ENCODE measurements at regions not wholly inside any gene's neighbourhood (a gene's known extent, or its start where the extent isn't known, plus 50 kb on each side); places are given as distances from the start of the nearest gene placed in this dataset.
"Not testable (repeated sequence)": the region's sequence is repeated elsewhere in the genome, so short reads cannot be mapped to it uniquely, and the experiment has no call there.

DNA sequence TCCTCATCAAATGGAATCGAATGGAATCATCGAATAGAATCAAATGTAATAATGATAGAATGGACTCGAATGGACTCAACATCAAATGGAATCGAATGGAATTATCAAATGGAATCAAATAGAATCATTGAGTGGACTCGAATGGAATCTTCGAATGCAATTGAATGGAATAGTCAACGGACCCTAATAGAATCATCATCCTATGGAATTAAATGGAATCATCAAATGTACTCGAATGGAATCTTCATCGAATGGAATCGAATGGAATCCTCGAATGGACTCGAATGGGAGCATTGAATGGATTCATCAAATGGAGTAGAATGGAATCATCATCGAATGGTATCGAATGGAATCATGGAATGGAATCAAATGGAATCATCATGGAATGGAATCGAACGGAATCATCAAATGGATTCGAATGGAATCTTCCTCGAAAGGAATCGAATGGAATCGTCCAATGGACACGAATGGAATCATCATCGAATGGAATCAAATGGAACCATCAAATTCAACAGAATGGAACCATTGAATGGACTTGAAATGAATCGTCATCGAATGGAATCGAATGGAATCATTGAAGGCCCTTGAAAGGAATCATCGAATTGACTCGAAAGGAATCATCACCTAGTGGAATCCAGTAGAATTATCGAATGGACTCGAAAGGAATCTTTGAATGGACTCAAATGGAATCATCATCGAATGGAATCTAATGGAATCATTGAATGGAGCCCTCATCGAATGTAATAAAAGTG lies 224.9 kb downstream of the SHCBP1 start:
- DNase-seq (ENCODE audit: unreplicated experiment); BruUV-seq (replicated peaks); H3K27me3 Mint-ChIP-seq (ENCODE audit: insufficient read depth, unreplicated experiment); H3K4me3 Mint-ChIP-seq (ENCODE audit: unreplicated experiment); CTCF ChIA-PET; intact Hi-C loops (cut with micrococcal nuclease); H3K36me3 Mint-ChIP-seq (ENCODE audit: insufficient read depth, unreplicated experiment); H3K27ac Mint-ChIP-seq (ENCODE audit: low read depth, unreplicated experiment); H3K4me1 Mint-ChIP-seq (ENCODE audit: insufficient read depth, unreplicated experiment); H3K9me3 Mint-ChIP-seq (ENCODE audit: unreplicated experiment); POLR2A ChIA-PET: not testable (repeated sequence)

DNA sequence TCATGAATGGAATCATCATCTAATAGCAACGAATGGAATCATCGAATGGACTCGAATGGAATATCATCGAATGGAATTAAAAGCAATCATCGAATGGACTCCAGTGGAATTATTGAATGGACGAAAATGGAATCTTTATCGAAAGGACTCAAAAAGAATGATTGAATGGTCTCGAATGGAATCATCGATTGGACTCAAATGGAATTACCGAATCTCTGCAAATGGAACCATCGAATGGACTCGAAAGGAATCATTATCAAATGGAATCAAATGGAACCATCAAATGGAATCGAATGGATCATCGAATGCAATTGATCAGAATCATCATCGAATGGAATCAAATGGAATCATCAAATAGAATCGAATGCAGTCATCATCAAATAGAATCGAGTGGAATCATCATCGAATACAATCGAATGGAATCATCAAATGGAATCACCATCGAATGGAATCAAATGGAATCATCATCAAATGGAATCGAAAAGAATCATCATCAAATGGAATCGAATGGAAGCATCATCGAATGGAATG lies 225.7 kb downstream of the SHCBP1 start:
- BruUV-seq (replicated peaks); POLR2A ChIA-PET; intact Hi-C loops (cut with micrococcal nuclease); H3K27ac Mint-ChIP-seq (ENCODE audit: low read depth, unreplicated experiment); H3K27me3 Mint-ChIP-seq (ENCODE audit: insufficient read depth, unreplicated experiment); H3K4me1 Mint-ChIP-seq (ENCODE audit: insufficient read depth, unreplicated experiment); H3K36me3 Mint-ChIP-seq (ENCODE audit: insufficient read depth, unreplicated experiment); H3K9me3 Mint-ChIP-seq (ENCODE audit: unreplicated experiment); CTCF ChIA-PET; H3K4me3 Mint-ChIP-seq (ENCODE audit: unreplicated experiment): not testable (repeated sequence)
- DNase-seq (ENCODE audit: unreplicated experiment), result peak; percentile 6

DNA sequence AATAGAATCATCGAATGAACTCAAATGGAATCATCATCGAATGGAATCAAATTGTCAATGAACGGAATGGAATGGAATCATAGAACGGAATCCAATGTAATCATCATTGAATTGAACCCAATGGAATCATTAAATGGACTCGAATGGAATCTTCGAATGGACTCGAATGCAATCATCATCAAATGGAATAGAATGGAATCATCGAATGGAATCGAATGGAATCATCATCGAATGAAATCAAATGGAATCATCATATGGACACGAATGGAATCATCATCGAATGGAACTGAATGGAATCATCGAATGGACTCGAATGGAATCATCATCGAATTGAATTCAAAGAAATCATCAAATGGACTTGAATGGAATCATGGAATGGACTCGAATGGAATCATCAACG lies 226.2 kb downstream of the SHCBP1 start:
- H3K4me3 Mint-ChIP-seq (ENCODE audit: unreplicated experiment); intact Hi-C loops (cut with micrococcal nuclease); H3K27me3 Mint-ChIP-seq (ENCODE audit: insufficient read depth, unreplicated experiment); POLR2A ChIA-PET; H3K27ac Mint-ChIP-seq (ENCODE audit: low read depth, unreplicated experiment); H3K9me3 Mint-ChIP-seq (ENCODE audit: unreplicated experiment); H3K36me3 Mint-ChIP-seq (ENCODE audit: insufficient read depth, unreplicated experiment); CTCF ChIA-PET; H3K4me1 Mint-ChIP-seq (ENCODE audit: insufficient read depth, unreplicated experiment); BruUV-seq (replicated peaks): not testable (repeated sequence)
- peak; percentile 42 for DNase-seq (ENCODE audit: unreplicated experiment)

DNA sequence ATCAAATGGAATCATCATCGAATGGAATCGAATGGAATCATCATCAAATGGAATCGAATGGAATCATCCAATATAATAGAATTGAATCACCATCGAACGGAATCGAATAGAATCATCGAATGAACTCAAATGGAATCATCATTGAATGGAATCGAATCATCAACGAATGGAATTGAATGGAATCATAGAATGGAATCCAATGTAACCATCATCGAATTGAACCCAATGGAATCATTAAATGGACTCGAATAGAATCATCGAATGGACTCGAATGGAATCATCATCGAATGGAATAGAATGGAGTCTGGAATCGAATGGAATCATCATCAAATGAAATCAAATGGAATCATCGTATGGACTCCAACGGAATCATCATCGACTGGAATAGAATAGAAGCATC lies 227.0 kb downstream of the SHCBP1 start:
- H3K27ac Mint-ChIP-seq (ENCODE audit: low read depth, unreplicated experiment); H3K9me3 Mint-ChIP-seq (ENCODE audit: unreplicated experiment); CTCF ChIA-PET; H3K4me1 Mint-ChIP-seq (ENCODE audit: insufficient read depth, unreplicated experiment); H3K36me3 Mint-ChIP-seq (ENCODE audit: insufficient read depth, unreplicated experiment); DNase-seq (ENCODE audit: unreplicated experiment); H3K4me3 Mint-ChIP-seq (ENCODE audit: unreplicated experiment); H3K27me3 Mint-ChIP-seq (ENCODE audit: insufficient read depth, unreplicated experiment); BruUV-seq (replicated peaks); intact Hi-C loops (cut with micrococcal nuclease); POLR2A ChIA-PET: not testable (repeated sequence)

DNA sequence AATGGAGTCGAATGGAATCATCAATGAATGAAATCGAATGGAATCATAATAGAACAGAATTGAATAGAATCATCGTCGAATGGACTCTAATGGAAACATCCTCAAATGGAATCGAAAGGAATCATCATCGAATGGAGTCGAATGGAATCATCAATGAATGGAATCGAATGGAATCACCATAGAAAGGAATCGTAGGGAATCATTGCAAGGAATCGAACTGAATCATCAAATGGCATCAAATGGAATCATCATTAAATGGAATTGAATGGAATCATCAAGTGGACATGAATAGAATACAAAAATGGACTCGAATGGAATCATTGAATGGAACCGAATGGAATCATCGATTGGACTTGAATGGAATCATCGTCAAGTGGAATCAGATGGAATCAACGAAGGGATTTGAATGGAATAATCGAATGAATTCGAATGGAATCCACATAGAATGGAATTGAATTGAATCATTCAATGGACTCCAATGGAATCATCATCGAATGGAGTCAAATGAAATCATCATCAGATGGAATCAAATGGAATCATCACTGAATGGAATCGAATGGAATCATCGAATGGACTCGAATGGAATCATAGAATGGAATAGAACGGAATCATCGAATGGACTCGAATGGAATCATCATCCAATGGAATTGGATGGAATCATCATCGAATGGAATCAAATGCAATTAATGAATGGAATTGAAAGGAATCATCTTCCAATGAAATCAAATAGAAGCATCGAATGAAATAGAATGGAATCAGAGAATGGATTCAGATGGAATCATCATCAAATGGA lies 228.1 kb downstream of the SHCBP1 start:
- peak; percentile 28 for DNase-seq (ENCODE audit: unreplicated experiment)
- H3K4me3 Mint-ChIP-seq (ENCODE audit: unreplicated experiment); BruUV-seq (replicated peaks); H3K27me3 Mint-ChIP-seq (ENCODE audit: insufficient read depth, unreplicated experiment); intact Hi-C loops (cut with micrococcal nuclease); H3K27ac Mint-ChIP-seq (ENCODE audit: low read depth, unreplicated experiment); H3K36me3 Mint-ChIP-seq (ENCODE audit: insufficient read depth, unreplicated experiment); H3K9me3 Mint-ChIP-seq (ENCODE audit: unreplicated experiment); POLR2A ChIA-PET; CTCF ChIA-PET; H3K4me1 Mint-ChIP-seq (ENCODE audit: insufficient read depth, unreplicated experiment): not testable (repeated sequence)

DNA sequence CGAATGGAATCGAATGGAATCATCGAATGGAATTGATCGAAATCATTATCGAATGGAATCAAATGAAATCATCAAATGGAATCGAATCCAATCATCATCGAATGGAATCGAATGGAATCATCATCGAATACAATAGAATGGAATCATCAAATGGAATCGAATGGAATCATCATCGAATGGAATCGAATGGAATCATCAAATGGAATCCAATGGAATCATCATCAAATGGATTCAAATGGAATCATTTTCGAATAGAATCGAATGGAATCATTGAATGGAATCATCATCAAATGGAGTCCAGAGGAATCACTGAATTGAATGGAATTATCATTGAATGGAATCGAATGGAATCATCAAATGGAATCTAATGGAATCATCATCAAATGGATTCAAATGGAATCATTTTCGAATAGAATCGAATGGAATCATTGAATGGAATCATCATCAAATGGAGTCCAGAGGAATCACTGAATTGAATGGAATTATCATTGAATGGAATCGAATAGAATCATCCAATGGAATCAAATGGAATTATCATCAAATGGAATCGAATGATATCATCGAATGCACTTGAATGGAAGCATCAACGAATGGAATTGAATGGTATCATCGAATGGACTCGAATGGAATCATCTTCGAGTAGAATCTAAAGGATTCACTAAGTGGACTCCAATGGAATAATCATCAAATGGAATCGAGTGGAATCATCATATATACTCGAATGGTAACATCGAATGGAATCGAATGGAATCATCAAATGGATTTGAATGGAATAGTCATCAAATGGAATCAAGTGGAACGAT lies 230.3 kb downstream of the SHCBP1 start:
- CTCF ChIA-PET; H3K36me3 Mint-ChIP-seq (ENCODE audit: insufficient read depth, unreplicated experiment); BruUV-seq (replicated peaks); H3K4me3 Mint-ChIP-seq (ENCODE audit: unreplicated experiment); H3K27me3 Mint-ChIP-seq (ENCODE audit: insufficient read depth, unreplicated experiment); H3K27ac Mint-ChIP-seq (ENCODE audit: low read depth, unreplicated experiment); intact Hi-C loops (cut with micrococcal nuclease); H3K4me1 Mint-ChIP-seq (ENCODE audit: insufficient read depth, unreplicated experiment); POLR2A ChIA-PET: not testable (repeated sequence)
- H3K9me3 Mint-ChIP-seq (ENCODE audit: unreplicated experiment), result peaks cover 14% of the 10 kb centered on the region
- peak; percentile 8 for DNase-seq (ENCODE audit: unreplicated experiment)

DNA sequence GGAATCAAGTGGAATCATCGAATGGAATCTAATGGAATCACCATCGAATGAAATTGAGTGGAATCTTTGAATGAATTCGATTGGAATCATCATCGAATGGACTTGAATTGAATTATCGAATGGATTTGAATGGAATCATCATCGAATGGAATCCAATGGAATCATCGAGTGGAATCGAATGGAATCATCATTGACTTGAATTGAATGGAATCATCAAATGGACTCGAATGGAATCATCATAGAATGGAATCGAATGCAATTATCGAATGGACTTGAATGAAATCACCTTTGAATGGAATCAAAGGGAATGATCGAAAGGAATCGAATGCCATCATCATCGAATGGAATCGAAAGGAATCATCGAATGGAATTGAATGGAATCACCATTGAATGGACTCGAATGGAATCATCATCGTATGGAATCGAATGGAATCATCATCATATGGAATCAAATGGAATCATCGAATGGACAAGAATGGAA lies 231.6 kb downstream of the SHCBP1 start:
- H3K27ac Mint-ChIP-seq (ENCODE audit: low read depth, unreplicated experiment); CTCF ChIA-PET; H3K27me3 Mint-ChIP-seq (ENCODE audit: insufficient read depth, unreplicated experiment); H3K36me3 Mint-ChIP-seq (ENCODE audit: insufficient read depth, unreplicated experiment); H3K4me1 Mint-ChIP-seq (ENCODE audit: insufficient read depth, unreplicated experiment); intact Hi-C loops (cut with micrococcal nuclease); POLR2A ChIA-PET; BruUV-seq (replicated peaks); H3K4me3 Mint-ChIP-seq (ENCODE audit: unreplicated experiment): not testable (repeated sequence)
- H3K9me3 Mint-ChIP-seq (ENCODE audit: unreplicated experiment), result peaks cover 14% of the 10 kb centered on the region
- peak; percentile 82 for DNase-seq (ENCODE audit: unreplicated experiment)

DNA sequence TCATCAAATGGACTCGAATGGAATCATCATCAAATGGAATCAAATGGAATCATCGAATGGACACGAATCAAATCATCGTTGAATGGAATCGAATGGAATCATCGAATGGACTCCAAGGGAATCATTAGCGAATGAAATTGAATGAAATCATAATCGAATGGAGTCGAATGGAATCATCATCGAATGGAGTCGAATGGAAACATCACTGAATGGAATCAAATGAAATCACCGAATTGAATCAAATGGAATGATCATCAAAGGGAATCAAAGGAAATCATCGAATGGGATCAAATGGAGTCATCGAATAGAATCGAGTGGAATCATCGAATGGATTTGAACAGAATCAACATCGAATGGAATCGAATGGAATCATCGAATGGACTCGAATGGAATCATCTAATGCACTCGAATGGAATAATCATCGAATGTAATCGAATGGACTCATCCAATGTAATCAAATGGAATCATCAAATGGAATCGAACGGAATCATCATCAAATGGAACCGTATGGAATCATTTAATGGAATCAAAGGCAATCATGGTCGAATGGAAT lies 232.2 kb downstream of the SHCBP1 start:
- H3K27me3 Mint-ChIP-seq (ENCODE audit: insufficient read depth, unreplicated experiment); H3K36me3 Mint-ChIP-seq (ENCODE audit: insufficient read depth, unreplicated experiment); H3K27ac Mint-ChIP-seq (ENCODE audit: low read depth, unreplicated experiment); POLR2A ChIA-PET; intact Hi-C loops (cut with micrococcal nuclease); CTCF ChIA-PET; DNase-seq (ENCODE audit: unreplicated experiment); BruUV-seq (replicated peaks); H3K4me1 Mint-ChIP-seq (ENCODE audit: insufficient read depth, unreplicated experiment); H3K4me3 Mint-ChIP-seq (ENCODE audit: unreplicated experiment): not testable (repeated sequence)
- peaks cover 14% of the 10 kb centered on the region for H3K9me3 Mint-ChIP-seq (ENCODE audit: unreplicated experiment)

DNA sequence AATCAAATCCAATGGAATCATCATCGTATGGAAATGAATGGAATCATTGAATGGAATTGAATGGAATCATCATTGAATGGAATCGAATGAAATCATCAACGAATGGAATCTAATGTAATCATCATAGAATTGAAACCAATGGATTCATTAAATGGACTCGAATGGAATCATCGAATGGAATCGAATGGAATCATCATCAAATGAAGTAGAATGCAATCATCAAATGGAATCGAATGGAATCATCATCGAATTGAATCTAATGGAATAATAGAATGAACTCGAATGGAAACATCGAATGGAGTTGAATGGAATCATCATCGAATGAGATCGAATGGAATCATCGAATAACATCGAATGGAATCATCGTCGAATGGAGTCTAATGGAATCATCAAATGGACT lies 232.8 kb downstream of the SHCBP1 start:
- BruUV-seq (replicated peaks); intact Hi-C loops (cut with micrococcal nuclease); H3K36me3 Mint-ChIP-seq (ENCODE audit: insufficient read depth, unreplicated experiment); H3K4me3 Mint-ChIP-seq (ENCODE audit: unreplicated experiment); H3K4me1 Mint-ChIP-seq (ENCODE audit: insufficient read depth, unreplicated experiment); CTCF ChIA-PET; H3K27ac Mint-ChIP-seq (ENCODE audit: low read depth, unreplicated experiment); POLR2A ChIA-PET; H3K27me3 Mint-ChIP-seq (ENCODE audit: insufficient read depth, unreplicated experiment): not testable (repeated sequence)
- DNase-seq (ENCODE audit: unreplicated experiment), result peak; percentile 26
- H3K9me3 Mint-ChIP-seq (ENCODE audit: unreplicated experiment), result peaks cover 11% of the 10 kb centered on the region

All from MCF 10A (cell line).